ENCODE measurements at regions not wholly inside any gene's neighbourhood (a gene's known extent, or its start where the extent isn't known, plus 50 kb on each side); places are given as distances from the start of the nearest gene placed in this dataset.

- no peak for DNase-seq (ENCODE audit: low spot score)
These were observed 241.4 kb downstream of the EDEM1 start for GRCh38 chr3:5428607-5429516.

- DNase-seq (ENCODE audit: low spot score), result no peak
These were observed 242.0 kb downstream of the EDEM1 start for GRCh38 chr3:5429517-5429890.

- no peak for DNase-seq (ENCODE audit: low spot score)
These were observed 243.2 kb downstream of the EDEM1 start for GRCh38 chr3:5430701-5431100.

GRCh38 chr3:5431146-5431545 lies 243.6 kb downstream of the EDEM1 start:
- DNase-seq (ENCODE audit: low spot score), result no peak

DNA sequence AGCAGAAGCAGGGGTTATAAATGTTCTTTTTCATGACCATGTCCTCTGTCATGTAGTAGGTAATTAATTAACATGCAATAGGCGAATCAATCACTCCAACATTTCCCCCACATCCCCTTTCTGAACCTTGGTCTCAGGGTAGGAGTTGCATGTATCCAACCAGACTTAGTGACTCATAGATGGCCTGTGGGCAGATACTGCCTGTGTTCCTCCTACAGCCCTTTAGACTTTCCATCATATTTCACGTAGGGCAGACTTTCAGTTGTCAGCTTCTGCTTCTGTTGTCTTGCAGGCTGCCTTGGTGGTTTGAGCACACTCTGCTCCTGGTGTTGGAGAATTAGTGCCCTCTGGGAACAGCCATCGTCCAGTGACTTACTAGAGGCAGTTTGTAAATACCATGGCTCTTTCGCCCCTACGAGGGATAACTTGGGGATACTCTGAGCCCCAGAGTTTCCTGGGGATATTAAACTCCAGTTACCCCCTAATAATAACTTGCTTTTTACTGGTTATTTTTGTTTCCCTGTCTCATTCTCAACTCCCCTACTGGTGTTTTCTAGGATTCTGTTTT lies 244.4 kb downstream of the EDEM1 start:
- no peak for DNase-seq (ENCODE audit: low spot score)

- no peak for DNase-seq (ENCODE audit: low spot score)
These were observed 249.8 kb downstream of the EDEM1 start for GRCh38 chr3:5437296-5437782.

- no peak for DNase-seq (ENCODE audit: low spot score)
These were observed 250.3 kb downstream of the EDEM1 start for GRCh38 chr3:5437783-5438323.

- no peak for DNase-seq (ENCODE audit: low spot score)
These were observed 253.9 kb downstream of the EDEM1 start for GRCh38 chr3:5441401-5441800.

DNA sequence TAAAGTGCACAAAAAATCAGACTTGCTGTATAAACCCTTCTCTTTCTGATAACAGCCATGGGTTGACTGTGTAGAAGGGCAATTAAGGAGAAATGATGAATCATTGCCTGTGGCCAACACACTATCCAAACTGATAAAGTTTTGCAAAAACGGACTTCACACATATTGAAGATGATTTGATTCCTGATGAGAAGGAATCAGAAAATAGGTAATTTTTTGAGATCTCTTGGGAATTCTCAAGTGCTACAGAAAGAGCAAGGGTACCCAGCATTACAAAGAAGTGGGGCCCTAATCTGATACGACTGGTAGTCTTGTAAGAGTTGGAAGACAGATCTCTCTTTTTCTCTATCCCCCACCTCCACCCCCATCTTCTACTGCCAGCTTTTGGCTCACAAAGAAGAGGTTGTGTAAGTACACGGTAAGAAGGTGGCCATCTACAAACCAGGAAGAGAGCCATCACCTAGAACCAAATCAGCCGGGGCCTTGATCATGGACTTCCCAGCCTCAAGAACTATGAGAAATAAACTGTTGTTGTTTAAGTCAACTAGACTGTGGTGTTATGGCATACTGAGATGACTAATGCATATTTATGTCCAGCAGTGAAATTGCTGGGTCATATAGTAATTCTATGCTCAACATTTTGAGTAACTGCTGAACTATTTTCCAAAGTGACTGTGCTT lies 254.7 kb downstream of the EDEM1 start:
- DNase-seq (ENCODE audit: low spot score), result no peak

- no peak for DNase-seq (ENCODE audit: low spot score)
These were observed 255.3 kb downstream of the EDEM1 start for GRCh38 chr3:5442786-5443138.

DNA sequence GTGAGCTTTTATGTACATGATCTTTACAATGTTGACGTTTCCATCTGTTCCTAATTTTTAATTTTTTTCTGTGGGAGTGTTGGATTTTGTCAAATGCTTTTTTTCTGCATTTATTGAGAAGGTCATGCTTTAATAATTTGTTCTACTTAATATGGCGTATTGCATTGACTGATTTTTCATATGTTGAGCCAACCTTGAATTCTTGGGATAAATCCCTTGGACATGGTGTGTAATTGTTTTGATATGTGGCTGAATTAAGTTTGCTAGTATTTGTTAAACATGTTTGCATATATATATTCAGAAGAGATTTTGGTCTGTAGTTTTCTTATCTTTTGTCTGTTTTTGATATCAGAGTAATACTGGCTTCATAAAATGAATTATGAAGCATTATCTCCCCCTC lies 256.7 kb downstream of the EDEM1 start:
- no peak for DNase-seq (ENCODE audit: low spot score)

DNA sequence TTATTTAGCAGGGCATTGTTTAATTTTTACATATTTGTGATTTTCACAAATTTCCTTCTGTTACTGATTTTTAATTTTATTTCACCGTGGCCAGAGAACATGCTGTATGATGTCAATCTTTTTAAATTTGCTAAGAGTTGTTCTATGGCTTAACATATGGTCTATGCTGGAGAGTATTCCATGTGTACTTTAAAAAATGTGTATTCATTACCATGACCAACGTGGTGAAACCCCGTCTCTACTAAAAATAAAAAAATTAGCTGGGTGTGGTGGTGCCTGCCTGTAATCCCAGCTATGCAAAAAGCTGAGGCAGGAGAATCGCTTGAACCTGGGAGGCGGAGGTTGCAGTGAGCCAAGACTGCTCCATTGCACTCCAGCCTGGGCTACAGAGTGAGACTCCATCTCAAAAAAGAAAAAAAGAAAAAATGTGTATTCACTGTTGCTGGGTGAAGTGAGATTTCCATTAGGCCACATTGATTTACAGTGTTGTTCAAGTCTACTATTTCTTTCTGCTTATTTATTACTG lies 258.2 kb downstream of the EDEM1 start:
- no peak for DNase-seq (ENCODE audit: low spot score)

DNA sequence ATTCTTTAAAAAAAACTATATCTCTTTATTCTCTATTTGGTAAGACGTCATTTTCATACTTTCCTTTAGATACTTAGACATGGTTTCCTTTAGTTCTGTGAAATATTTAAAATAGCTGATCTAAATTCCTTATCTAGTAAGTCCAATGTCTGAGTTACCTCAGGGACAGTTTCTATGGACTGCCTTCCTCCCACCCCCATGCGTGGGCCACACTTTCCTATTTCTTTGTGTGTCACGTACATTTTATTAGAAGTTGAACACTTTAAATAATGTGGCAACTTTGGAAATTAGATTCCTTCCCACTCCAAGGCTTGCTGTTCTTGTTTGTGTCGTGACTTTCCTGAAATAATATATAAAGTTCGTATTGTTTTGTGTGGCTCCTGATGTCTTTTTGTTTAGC lies 260.7 kb downstream of the EDEM1 start:
- no peak for DNase-seq (ENCODE audit: low spot score)

DNA sequence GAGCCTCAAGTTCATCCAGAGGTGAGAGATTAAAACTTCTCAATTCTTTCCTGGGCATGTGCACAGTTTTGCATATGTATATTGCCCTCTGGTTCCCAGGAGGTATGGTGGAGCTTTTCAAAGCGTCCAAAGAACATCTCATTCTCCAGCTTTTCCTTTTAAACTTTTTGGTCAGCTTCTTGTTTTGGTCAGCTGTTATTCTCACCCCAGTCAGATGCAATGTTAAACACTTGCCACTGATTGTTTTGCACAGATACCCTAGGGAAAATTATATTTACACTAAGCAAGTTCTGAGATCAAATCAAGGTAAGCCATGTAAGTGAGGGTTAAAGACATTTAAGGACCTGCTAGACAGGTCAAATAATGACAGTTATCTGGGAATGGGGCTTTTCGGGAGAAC lies 261.3 kb downstream of the EDEM1 start:
- DNase-seq (ENCODE audit: low spot score), result no peak

GRCh38 chr3:5456199-5456598 lies 268.7 kb downstream of the EDEM1 start:
- no peak for DNase-seq (ENCODE audit: low spot score)

DNA sequence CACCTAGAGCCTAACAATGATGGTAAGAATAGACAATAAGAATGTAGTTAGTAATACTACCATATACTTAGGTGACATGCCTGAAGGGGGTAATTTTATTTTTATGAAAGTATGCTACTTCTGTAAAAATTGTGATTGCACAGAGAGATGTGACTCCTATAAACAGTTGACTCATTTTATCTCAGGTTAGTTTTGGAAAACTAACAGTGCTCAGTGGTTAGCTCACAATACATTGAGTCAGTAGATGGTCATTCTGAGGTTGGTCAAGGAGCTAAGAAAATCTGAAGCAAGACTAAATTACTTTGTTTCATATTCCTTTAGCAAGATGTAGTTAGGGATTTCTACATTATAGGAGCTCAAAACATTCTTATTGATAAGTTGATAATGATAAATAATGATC lies 271.0 kb downstream of the EDEM1 start:
- DNase-seq (ENCODE audit: low spot score), result no peak

GRCh38 chr3:5462086-5462485 lies 274.6 kb downstream of the EDEM1 start:
- no peak for DNase-seq (ENCODE audit: low spot score)

DNA sequence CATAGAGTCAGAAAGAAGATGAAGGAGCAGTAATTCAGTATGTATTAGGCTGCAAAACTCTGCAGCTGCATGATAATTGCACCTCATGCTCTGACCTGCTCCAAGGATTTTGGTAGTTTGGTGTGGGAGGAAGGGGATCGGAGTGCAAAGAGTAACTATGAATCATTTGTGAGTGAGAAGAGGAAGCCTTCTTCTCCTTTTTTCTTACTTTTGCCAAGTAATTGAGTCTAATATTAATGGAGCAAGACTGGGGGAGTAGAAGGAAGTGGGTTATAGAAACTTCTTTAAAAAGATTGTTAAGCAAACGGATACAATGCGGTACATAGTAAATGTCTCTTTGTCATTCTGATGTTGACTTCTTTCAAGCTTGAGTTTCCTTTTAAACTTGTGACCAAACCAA lies 276.5 kb downstream of the EDEM1 start:
- DNase-seq (ENCODE audit: low spot score), result no peak

DNA sequence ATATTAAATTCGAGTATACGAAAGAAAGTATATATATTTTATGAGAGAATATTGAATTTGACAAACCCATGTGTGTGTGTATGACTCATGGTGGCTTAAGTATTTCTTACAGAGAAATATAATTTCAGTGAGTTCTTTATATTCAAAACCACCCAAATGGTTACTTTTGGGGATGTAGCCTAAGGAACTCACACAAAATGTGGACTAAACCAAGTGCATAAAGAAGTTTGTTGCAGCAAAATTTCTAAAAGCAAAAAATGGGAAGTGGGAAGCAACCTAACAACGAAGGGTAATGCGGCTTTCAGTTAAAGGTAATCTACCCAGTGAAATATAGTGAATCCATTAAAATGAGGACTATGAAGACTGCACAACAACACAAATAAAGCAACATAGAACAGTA lies 277.1 kb downstream of the EDEM1 start:
- no peak for DNase-seq (ENCODE audit: low spot score)

GRCh38 chr3:5465183-5465582 lies 277.7 kb downstream of the EDEM1 start:
- no peak for DNase-seq (ENCODE audit: low spot score)

GRCh38 chr3:5466065-5466464 lies 278.6 kb downstream of the EDEM1 start:
- DNase-seq (ENCODE audit: low spot score), result no peak

- no peak for DNase-seq (ENCODE audit: low spot score)
These were observed 279.2 kb downstream of the EDEM1 start for GRCh38 chr3:5466717-5467116.

DNA sequence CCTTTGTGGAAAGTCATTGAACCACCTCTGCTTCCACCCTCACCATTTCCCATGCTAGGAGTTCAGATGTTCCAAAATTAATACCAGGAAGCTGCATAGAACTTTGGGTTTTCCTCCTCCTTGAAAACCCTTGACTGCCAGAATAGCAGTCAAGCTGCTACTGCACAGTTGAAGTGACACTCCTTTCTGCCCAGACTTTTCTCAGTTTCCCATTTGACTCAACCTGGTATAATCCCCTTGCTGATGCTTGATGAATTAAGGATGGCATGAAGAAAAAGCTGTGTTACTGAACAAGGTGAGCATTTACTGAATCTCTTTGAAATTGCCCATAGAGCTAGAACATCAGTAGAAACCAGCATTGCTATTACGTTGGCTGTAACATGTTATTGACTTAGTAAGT lies 286.0 kb downstream of the EDEM1 start:
- no peak for DNase-seq (ENCODE audit: low spot score)
